ENCODE measurements at regions not wholly inside any gene's neighbourhood (a gene's known extent, or its start where the extent isn't known, plus 50 kb on each side); places are given as distances from the start of the nearest gene placed in this dataset.
"Not testable (repeated sequence)": the region's sequence is repeated elsewhere in the genome, so short reads cannot be mapped to it uniquely, and the experiment has no call there.

DNA sequence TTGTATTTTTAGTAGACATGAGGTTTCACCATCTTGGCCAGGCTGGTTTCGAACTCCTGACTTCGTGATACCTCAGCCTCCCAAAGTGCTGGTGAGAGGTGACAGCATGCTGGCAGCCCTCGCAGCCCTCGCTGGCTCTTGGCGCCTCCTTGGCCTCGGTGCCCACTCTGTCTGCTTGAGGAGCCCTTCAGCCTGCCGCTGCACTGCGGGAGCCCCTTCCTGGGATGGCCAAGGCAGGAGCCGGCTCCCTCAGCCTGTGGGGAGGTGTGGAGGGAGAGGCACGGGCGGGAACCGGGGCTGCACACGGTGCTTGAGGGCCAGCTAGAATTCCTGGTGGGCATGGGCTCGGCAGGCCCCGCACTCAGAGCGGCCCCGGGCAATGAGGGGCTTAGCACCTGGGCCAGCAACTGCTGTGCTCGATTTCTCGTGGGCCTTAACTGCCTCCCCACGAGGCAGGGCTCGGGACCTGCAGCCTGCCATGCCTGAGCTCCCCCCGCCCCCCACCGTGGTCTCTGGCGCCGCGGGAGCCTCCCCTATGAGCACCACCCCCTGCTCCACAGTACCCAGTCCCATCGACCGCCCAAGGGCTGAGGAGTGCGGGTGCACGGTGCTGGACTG is 96.5 kb upstream of the RHOBTB1 start:
- no peak for DNase-seq

DNA sequence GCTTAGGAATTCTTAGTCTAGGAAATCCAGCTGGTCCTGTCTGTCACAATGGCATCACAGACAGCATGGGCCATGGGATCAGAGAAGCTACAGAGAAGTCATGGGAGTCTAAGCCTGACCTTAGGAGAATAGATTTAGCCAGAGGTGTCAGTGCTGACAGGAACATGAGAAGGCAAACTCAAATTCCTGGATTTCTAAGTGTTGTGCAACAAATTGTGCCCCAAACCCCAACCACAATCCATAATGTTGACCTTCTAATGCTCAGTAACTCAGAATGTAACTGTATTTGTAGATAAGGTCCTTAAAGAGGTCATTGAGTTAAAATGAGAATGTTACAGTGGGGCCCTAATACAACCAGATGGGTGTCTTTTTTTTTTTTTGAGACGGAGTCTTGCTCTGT is 95.9 kb upstream of the RHOBTB1 start:
- DNase-seq: no peak

DNA sequence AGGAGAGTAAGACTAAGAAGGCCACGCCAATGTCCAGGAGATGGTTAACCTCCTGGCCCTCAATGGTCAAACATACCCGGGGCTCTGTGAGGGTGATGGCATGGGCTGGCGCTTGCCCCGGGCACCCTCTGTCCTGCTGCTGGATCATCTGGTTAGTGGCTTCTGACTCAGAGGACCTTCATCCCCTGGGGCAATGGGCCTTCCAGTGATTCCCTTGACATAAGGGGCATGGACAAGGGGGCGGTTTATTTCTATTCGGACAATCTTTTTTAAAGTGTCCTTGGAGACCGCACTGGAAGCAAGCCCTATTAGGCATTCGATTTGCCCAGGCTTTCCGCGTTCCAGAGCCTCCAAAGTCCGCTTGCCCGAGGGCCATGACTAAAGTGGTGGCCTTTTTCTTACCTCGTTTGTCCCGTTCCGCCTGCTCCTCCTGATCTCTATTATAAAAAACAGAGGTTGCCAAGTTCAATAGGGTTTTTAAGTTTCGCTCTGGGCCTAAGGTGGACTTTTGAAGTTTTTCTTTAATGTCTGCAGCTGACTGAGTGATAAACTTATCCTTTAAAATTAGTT is 93.4 kb upstream of the RHOBTB1 start:
- not testable (repeated sequence) for DNase-seq

DNA sequence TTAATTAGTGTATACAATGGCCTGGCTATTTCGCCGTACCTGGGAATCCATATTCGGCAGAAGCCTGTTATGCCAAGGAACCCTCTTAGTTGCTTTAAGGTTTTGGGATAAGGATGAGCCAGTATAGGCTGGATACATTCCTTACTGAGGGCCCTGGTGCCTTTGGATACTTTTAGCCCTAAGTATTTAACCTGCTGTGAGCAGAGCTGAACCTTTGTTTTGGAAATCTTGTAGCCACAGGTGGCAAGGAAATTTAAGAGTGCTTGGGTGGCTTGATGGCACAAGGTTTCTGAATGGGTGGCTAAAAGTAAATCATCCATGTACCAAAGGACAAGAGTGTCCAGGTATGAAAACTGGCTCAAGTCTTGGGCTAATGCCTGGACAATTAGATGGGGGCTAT is 92.2 kb upstream of the RHOBTB1 start:
- not testable (repeated sequence) for DNase-seq

DNA sequence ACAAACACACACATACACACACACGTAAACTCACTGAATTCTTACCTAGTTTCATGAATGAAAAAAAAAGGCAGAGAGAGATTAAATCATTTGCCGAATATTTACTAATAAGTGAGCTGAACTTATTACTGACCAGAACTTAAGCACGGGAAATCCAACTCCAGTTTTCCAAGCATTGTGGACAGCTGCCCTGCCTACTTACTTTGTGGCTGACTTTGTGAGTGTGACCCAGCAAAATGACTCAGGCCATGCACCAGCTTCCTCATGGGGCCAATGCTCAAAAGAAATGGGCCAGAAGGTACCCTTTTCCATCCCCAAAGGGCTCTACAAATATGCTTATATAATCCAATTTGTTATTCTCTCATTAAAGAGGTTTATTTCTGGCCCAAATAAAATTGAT is 87.4 kb upstream of the RHOBTB1 start:
- DNase-seq: no peak

DNA sequence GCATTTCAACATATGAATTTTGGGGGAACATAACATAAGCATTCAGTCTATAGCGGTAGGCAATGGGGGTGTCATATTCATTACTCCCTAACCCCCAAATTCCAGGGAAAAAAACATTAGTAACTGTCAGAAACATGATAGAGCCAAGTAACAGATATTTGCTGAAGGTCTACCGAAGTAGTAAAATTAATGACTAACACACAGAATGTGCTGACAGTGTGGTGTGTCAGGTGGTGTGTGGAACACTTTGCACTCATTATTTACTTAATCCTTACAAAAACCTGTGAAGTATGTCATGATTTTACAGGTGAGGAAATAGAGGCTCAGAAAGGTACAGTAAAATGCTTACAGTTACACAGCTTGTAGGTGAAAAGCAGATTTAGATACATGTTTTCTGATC is 85.4 kb upstream of the RHOBTB1 start:
- no peak for DNase-seq

DNA sequence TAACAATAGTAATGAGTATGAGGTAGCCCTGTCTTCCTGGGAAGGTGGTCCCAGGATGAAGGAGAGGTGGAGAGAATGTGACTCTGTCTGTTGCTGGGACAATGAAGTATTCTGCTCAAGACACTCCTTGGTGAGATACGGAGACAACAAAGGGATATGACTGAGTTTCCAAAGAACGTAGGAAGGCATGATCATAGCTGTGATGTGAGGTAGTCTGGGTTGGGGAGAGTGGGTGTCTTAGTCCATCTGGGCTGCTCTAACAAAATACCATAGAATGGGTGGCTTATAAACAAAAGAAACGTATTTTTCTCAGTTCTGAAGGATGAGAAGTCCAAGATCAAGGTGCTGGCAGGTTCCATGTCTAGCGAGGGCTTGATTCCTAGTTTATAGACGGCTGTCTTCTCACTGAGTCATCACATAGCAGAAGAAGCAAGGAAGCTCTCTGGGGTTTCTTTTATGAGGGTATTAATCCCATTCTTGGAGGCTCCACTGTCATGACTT is 84.9 kb upstream of the RHOBTB1 start:
- DNase-seq: no peak

DNA sequence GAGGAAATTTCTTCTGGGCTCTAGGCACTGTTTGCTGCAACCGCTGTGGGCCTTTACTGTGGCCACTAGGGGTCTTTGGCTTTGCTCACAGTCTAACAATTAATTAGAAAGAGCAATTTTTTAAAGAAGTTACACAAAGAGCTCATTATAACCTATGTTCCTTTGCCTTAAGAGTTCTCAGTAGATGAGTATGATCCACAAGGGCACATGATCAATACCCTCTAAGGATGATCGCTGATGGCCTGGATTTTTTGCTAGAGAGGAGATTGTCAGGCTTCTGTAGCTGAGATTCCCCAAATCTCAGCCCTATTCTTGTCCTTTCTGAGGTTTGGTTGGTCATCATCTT is 80.8 kb upstream of the RHOBTB1 start:
- peak; percentile 38 for DNase-seq

DNA sequence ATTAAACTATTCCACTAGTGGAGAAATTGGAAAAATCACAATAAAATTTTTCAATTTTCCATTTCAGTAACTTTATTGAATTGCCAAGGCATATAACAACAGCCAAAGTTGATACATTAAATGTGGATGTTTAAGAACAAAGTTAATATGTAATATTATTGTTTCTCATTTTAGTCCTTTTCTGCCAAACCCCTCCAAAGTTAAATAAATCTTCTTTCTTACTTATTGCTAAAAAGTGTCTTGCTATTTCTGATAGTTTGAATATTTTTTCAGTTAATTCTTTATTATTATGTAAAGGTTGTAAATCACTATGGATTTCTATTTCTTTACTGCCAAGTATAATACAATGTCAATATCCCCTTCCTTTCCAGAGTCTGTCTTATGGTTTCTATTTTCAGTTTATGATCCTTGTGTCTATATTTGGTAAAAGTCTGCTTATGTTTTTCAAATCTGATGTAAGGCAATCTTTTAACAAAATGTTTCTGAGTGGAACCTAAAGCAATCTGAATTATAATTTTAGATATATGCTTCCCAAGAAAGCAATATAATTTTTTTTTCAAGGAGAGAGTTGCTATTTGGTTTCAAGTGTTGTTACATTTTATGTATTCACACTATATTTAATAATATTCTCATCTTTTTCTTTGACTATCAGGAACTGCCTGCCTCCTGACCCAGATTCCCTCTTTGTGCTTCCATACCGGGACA is 80.3 kb upstream of the RHOBTB1 start:
- no peak for DNase-seq

DNA sequence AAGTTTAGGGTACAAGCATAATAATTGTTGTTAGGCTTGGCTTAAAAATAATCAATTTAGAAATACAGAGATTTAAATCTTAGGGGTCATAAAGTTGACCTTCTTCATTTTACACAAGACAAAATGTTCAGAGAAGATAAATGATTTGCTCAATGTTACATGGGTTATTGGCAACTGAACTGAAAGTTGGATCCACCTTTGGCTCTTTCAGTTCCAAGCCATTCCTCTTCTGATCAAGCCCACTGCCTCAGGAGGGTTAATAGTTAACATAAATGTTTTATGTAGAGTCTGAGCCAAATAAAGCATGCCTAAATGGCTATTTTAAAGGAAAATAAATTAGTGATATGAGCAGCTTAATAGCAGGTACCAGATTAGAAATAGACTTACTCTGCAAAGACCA is 79.1 kb upstream of the RHOBTB1 start:
- no peak for DNase-seq

DNA sequence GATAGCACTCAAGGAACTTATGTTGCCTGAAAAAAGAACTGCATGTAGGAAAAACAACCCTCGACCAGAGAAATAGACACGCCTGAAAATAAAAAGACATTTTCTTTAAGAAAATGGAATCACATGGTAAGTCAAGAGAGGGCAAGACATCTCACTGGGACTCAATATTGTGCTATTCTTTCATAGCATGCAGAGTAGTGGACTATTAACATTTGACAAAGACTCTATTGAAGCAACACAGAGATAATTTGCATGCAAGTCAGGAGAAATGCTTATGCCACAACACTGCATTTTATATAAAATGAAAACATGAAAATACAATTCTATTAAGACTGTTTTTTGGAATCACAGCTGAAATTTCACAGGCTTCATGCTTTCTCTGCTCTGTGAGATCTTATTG is 77.9 kb upstream of the RHOBTB1 start:
- no peak for DNase-seq

DNA sequence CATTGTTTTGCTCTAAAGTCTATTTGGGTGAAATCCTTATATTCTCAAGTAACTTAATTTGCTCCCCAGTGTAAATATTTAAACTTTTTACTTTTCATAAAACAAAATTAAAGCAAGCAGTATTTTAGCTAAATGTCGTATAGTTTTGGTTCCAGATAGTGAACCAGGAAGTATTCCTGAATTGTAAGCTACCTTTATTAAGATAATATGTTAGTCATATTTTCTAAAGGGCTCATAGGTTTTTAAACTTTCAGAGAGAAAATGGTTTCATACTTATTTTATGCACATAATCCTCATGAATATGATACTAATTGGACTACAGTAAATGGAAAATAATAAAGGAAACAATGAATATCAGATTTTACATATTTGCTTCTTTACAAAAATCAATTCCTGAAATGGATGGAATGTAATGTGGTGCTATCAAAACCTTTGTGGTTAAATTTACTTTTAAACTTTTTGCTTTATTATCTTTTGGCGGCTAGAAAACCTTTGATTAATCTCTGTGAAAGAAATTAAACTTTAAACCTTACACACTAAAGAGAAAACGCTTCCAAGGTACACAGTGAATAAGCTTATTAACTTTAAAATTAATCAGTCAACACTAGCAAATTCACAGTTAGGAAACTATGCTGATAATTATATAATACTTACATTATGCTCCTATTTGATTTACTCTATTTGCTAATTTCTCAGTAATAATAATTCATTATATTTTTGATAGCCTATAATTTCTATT is 76.6 kb upstream of the RHOBTB1 start:
- DNase-seq: no peak

DNA sequence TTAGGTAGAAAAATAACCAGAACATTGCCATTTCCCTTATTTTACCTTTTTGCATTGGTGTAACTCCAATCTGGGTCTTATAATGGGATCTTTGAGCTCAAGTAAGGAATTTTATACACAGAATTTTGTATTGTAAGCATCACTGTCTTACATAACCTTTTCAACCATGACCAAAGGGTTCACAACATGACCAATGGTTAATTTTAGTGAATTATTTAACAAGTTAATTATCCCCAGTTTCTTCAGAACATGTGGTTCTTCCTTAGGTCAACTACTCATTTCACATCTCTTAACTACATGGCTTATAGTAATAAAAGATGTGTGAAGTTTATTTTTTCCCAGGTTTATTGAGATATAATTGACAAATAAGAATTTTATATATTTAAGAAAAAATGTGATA is 74.2 kb upstream of the RHOBTB1 start:
- no peak for DNase-seq

DNA sequence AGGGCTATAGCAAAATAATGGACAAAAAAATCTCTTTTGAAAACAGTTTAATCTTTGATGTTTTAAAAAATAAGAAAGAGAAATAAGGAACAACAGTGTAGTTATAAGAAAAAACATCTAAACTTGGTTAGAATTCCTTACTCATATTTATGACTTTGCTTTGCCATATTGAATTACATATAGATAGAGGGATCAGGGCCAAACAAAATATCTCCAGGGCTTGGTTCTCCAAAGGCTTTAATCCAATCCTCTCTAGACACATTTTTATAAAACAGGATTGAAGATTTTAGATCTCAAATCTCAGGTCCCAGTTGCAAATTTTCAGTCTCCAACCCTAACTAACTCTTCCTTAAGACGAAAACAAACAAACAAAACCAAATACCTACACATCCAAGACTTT is 72.6 kb upstream of the RHOBTB1 start:
- no peak for DNase-seq

DNA sequence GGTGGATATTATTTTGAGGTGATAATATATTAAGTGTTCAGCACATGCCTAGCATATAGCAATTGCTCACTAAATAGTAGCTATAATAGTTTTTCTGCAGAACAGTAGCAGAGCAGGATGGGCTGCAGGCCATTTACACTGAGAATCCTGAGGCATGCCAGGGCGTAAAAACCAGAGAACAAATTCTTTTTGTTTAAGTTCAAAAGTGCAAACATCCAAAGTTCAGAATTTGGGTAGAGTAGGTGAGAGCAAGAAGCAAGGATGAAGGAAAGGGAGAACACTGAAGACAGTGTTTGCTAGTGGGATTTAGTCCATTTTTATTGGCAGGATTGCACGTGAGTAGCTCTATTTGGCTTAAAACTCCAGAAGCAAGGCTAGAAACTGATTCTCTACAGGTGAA is 72.0 kb upstream of the RHOBTB1 start:
- DNase-seq: no peak

DNA sequence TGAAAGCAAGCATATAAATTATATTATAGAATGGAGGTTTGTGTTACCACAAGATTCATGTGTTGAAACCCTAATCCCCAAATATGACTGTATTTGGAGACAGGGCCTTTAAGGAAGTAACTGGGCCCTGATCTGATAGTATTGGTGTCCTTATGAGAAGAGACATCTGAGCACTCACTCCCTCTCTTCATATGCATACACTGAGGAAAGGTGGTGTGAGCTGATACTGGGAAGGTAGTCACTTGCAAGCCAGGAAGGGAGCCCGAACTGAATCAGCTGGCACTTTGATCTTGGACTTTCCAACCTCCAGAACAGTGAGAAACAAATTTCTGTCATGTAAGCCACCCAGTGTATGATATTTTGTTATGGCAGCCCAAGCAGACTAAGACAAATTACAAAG is 66.9 kb upstream of the RHOBTB1 start:
- DNase-seq: no peak

DNA sequence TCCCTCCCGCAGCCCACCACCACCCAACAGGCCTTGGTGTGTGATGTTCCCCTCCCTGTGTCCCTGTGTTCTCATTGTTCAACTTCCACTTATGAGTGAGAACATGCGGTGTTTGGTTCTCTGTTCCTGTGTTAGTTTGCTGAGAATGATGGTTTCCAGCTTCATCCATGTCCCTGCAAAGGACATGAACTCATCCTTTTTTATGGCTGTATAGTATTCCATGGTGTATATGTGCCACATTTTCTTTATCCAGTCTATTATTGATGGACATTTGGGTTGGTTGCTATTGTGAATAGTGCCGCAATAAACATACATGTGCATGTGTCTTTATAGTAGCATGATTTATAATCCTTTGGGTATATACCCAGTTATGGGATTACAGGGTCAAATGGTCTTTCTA is 59.1 kb upstream of the RHOBTB1 start:
- DNase-seq: not testable (repeated sequence)

DNA sequence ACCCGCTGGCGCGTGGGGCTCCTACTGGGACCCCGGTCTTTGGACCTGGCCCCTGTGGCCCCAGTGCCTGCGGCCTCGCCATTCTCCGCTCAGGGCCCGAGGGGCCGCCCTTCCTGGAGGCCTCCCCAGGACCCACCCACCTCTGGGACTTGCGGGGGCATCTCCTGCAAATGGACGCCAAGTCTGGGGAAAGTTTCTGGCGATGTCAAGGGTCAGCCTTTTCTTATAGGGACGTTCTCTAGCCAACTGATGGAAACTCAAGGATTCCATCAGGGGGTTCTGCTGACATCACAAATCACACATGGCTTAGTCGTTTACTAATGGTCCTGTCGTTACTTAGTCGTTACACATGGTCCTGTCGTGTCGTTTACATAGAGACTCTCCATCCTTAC is 57.7 kb upstream of the RHOBTB1 start:
- peak; percentile 26 for DNase-seq

DNA sequence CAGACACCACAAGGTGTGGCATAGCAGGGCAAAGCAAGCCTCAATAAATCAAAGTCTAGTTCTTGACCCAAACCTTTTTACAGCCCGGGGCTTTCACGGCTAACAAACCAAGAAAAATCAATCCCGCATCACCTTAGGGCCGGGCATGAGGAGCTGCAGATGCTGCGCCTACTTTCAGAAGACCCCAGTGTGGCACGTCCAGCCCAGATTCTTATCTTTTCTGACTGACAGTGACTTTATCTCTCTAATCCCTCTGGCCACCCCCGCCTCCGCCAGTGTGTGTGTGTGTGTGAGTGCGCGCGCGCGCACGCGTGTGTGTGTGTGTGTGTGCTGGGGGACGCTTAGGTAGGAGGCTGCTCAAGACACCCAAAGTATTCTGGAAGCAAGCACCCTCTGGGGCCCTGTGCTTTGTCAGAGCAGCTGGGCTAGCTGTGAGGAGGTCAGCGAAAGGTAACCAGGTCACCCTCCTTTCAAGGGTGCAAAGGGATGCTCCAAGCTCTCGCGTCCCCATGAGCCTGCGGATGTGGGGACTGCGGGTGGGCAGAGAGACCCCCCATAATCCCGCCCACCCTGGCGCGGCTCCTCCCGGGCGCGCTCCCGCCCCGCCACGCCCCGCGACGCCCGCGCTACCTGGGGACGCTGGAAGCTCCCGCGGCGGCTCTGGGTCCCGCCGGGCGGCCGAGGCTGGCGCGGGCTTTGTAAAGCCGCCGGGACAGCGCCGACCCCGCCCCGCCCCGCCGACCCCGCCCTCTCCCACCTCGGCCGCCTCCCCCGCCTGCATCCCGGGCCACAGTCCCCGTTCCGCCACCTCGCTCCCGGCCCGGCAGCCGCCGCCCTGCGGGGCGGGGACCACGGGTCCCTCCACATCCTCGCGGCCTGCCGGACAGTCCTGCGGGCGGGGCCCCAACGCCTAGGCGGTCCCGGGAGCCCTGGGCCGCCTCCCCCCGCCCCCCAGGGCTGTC is 57.1 kb upstream of the RHOBTB1 start:
- peak; percentile 51 for DNase-seq

DNA sequence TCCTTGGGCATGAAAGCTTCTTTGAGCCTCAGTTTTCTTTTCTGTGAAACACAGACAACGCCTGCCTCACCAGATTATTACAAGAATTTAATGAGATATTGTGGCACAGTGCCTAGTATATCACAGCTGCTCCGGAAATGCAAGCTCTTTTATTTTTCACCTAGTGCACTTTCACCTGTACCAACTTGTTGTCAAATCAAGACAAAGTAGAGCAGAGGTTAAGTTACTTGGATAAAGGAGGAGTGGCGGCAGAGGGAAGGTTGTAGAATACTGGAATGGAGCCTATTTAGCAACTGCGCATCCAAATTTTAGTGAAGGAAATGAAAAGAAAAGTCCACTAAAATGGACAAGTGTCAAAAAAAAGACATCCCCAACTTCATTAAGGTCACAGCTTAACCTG is 54.9 kb upstream of the RHOBTB1 start:
- DNase-seq: no peak

DNA sequence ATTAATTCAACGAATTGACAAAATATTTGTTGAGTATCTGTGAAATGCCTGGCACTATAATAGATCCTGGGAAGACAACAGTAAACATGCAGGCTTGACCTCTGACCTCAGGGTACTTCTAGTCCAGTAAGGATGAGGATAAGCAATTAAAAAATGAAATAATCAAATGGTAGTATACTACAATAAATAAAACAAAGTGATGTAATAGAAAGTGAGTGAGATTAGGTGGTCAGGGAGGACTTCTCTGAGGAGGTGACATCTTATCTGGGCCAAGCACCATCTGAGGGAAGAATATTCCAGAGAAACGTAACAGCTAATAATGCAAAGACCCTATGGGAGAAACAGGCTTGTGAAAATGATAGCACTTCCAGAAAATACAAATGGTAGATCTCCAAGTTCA is 50.1 kb upstream of the RHOBTB1 start:
- no peak for DNase-seq
